Panc1 (cell line): ENCODE measurements at regions not wholly inside any gene's neighbourhood (a gene's known extent, or its start where the extent isn't known, plus 50 kb on each side); places are given as distances from the start of the nearest gene placed in this dataset.

ENCODE experiments used
- CTCF ChIP-seq: fragments of 450-650 bp; IDR thresholded peaks from 2 replicates; pipeline ENCODE4 v1.5.1; 2017; ENCODE audit warnings: mild to moderate bottlenecking
- POLR2AphosphoS5 ChIP-seq: IDR thresholded peaks from 2 replicates; pipeline ENCODE4 v1.6.1; 2012; ENCODE audit warnings: mild to moderate bottlenecking, low read depth, low read length, moderate library complexity
- REST ChIP-seq, 2 experiments: IDR thresholded peaks; 2 replicates each; pipeline ENCODE4 v1.6.1; 2011 to 2012; ENCODE audit warnings: low read depth in 2 of 2, control low read depth in 1 of 2, low read length in 1 of 2, mild to moderate bottlenecking in 1 of 2, moderate library complexity in 1 of 2; ENCODE audit not compliant: insufficient read depth in 1 of 2
- SIN3A ChIP-seq: IDR thresholded peaks from 2 replicates; pipeline ENCODE4 v1.6.1; 2012; ENCODE audit warnings: low read depth, mild to moderate bottlenecking, low read length, moderate library complexity, borderline replicate concordance; ENCODE audit not compliant: insufficient read depth
- TCF7L2 ChIP-seq: IDR thresholded peaks from 2 replicates; pipeline ENCODE4 v1.6.1; 2011; ENCODE audit warnings: mild to moderate bottlenecking, low read depth, low read length, inconsistent platforms

GRCh38 chr15:92819278-92820235, 80.6 kb upstream of the CHD2 start:
- TF ChIP-seq CTCF (no peak), REST (IDR thresholded peaks at IDR 0.05; ENCODE audit: insufficient read depth in 1 of 2, low read depth in 2 of 2, low read length in 1 of 2) (no peak), SIN3A (0 out of 2 replicates have a peak, but pooled peaks have one; percentile 34), POLR2AphosphoS5 (0 out of 2 replicates have a peak, but pooled peaks have one; percentile 19), TCF7L2 (peak; percentile 45; the same call in 1 of the 2 replicates)
